Peyer's patch (tissue), 4 donors: ENCODE measurements at regions not wholly inside any gene's neighbourhood (a gene's known extent, or its start where the extent isn't known, plus 50 kb on each side); places are given as distances from the start of the nearest gene placed in this dataset.

Experiments
- POLR2A ChIP-seq, 2 donors: fragments of 450-650 bp; IDR thresholded peaks; one replicate each; pipeline ENCODE4 v1.5.1; 2017; ENCODE audit warnings: antibody characterized with exemption in 2 of 2, mild to moderate bottlenecking in 2 of 2, moderate library complexity in 2 of 2
- TF ChIP-seq, protein P1 (sequence below), 6 experiments: fragments of 450-650 bp in 4 of 6; fragments of 200-600 bp in 2 of 6; sonication (generic) in 1 of 6; IDR thresholded peaks; one replicate each; pipeline ENCODE4 v1.5.1; 2017 to 2019; ENCODE audit warnings: antibody characterized with exemption in 6 of 6, mild to moderate bottlenecking in 3 of 6, moderate library complexity in 1 of 6

DNA sequence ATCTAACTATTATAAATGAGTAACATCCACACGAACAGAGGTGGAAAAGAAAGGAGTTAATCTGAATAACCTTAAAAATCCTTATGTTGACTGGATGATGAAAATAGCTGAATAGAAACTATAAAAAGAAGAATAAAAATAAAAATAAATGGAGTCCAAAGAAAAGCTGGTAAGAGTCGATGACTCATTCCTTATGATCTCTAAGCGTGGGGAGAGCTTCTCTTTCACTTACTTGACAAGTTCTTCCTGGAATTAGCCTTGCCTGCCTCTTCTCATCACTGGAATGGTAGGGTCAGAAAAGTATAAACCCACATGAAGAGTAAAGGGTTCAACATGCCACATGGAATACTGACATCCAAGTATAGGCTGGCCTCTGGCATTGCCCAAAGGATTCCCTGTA, 477.0 kb upstream of the RGMB start:
- TF ChIP-seq, protein P1, sequence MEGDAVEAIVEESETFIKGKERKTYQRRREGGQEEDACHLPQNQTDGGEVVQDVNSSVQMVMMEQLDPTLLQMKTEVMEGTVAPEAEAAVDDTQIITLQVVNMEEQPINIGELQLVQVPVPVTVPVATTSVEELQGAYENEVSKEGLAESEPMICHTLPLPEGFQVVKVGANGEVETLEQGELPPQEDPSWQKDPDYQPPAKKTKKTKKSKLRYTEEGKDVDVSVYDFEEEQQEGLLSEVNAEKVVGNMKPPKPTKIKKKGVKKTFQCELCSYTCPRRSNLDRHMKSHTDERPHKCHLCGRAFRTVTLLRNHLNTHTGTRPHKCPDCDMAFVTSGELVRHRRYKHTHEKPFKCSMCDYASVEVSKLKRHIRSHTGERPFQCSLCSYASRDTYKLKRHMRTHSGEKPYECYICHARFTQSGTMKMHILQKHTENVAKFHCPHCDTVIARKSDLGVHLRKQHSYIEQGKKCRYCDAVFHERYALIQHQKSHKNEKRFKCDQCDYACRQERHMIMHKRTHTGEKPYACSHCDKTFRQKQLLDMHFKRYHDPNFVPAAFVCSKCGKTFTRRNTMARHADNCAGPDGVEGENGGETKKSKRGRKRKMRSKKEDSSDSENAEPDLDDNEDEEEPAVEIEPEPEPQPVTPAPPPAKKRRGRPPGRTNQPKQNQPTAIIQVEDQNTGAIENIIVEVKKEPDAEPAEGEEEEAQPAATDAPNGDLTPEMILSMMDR (IDR thresholded peaks at IDR 0.05) = no peak
- TF ChIP-seq POLR2A (IDR thresholded peaks at IDR 0.05) = no peak
